ENCODE measurements at regions not wholly inside any gene's neighbourhood (a gene's known extent, or its start where the extent isn't known, plus 50 kb on each side); places are given as distances from the start of the nearest gene placed in this dataset.

- Histone ChIP-seq H3K9me1 (replicated peaks; ENCODE audit: control insufficient read depth, extremely low read depth, insufficient read depth, low read length) (no peaks in the 10 kb centered on the region), H3K4me2 (ENCODE audit: insufficient read depth, low read length) (no peak overlapping the region), H3K9ac (replicated peaks; ENCODE audit: extremely low read depth, insufficient read depth, low read length) (no peak overlapping the region), H3K79me2 (ENCODE audit: control insufficient read depth, insufficient read depth, low read length) (no peaks in the 10 kb centered on the region), H2AFZ (ENCODE audit: low read depth, low read length) (no peak overlapping the region), H3K4me3 (replicated peaks in 1 of 3; ENCODE audit: insufficient read depth in 1 of 3, low read depth in 1 of 3, low read length in 3 of 3) (no peak overlapping the region), H3K4me1 (ENCODE audit: control insufficient read depth, extremely low read depth, insufficient read depth, low read length) (no peaks in the 10 kb centered on the region), H3K36me3 (ENCODE audit: control insufficient read depth in 2 of 2, extremely low read depth in 1 of 2, insufficient read depth in 2 of 2, low read length in 2 of 2) (no peaks in the 10 kb centered on the region), H3K27me3 (ENCODE audit: control insufficient read depth in 2 of 2, insufficient read depth in 2 of 2, low read length in 2 of 2) (no peaks in the 10 kb centered on the region), H3K27ac (ENCODE audit: insufficient read depth, low read depth, low read length) (no peak overlapping the region), H4K20me1 (replicated peaks; ENCODE audit: control insufficient read depth, extremely low read depth, insufficient read depth, low read length) (no peaks in the 10 kb centered on the region), H3K9me3 (replicated peaks; ENCODE audit: control insufficient read depth, insufficient read depth, low read length) (no peaks in the 10 kb centered on the region)
- intact Hi-C loops (cut with micrococcal nuclease) (no loop called here), dilution Hi-C loops (cut with MboI; ENCODE audit: extremely low pct_ligation_motif_present, low sequenced_read_pairs) (no loop called here)
- no TSS peak for BruUV-seq (replicated peaks)
- ChIA-PET POLR2A (no interaction called here), CTCF (interaction anchor here (1.0 kb wide), 1 partner anchor 10 kb away, joined by 3 read pairs; no protein-coding TSS in a partner anchor)
- TF ChIP-seq JUN (IDR thresholded peaks at IDR 0.05; ENCODE audit: borderline replicate concordance, insufficient read depth, insufficient read length, low read depth) (no peak), GATA2 (IDR thresholded peaks at IDR 0.05; ENCODE audit: insufficient read depth, insufficient read length, low read depth, low read length) (no peak), MAX (IDR thresholded peaks at IDR 0.05; ENCODE audit: insufficient read depth, insufficient read length) (no peak), EZH2 (IDR thresholded peaks at IDR 0.05; ENCODE audit: borderline replicate concordance, low read depth, low read length, severe bottlenecking) (no peak)
- FAIRE-seq = no peak
- DNase-seq (ENCODE audit: low read depth, low spot score) = no peak
These were observed 181.7 kb downstream of the LTN1 start for GRCh38 chr21:28810826-28811524.

DNA sequence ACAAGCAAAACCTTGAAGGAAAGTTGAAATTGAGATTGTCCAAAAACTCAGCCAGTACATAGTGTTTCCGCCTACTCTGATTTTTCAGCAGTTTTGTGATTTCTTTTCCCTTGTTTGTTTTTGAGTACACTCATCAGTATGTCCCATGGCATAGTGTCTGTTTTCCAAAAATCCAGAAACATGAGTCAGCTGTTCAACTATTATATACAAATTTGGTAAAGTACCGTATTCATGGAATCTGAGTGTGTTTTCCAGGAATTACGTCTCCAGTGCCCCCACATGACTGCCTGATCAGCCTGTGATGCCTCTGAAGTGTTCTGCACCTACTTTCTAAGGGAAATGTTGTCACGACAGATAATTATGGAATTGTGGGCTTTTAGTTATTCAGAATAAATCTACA, 186.8 kb downstream of the LTN1 start:
- H3K4me1 ChIP-seq (ENCODE audit: control insufficient read depth, extremely low read depth, insufficient read depth, low read length) = no peaks in the 10 kb centered on the region
- H3K9me3 ChIP-seq (replicated peaks; ENCODE audit: control insufficient read depth, insufficient read depth, low read length) = no peaks in the 10 kb centered on the region
- dilution Hi-C loops (cut with MboI; ENCODE audit: extremely low pct_ligation_motif_present, low sequenced_read_pairs) = no loop called here
- no peaks in the 10 kb centered on the region for H4K20me1 ChIP-seq (replicated peaks; ENCODE audit: control insufficient read depth, extremely low read depth, insufficient read depth, low read length)
- H3K36me3 ChIP-seq (ENCODE audit: control insufficient read depth in 2 of 2, extremely low read depth in 1 of 2, insufficient read depth in 2 of 2, low read length in 2 of 2) = no peaks in the 10 kb centered on the region
- H2AFZ ChIP-seq (ENCODE audit: low read depth, low read length) = no peak overlapping the region
- no TSS peak for BruUV-seq (replicated peaks)
- CTCF ChIA-PET = interaction anchor here (1.5 kb wide), 1 partner anchor 14 kb away, joined by 3 read pairs; no protein-coding TSS in a partner anchor
- POLR2A ChIA-PET = no interaction called here
- no peaks in the 10 kb centered on the region for H3K27me3 ChIP-seq (ENCODE audit: control insufficient read depth in 2 of 2, insufficient read depth in 2 of 2, low read length in 2 of 2)
- peak; percentile 57 for FAIRE-seq
- H3K4me2 ChIP-seq (ENCODE audit: insufficient read depth, low read length) = no peak overlapping the region
- intact Hi-C loops (cut with micrococcal nuclease) = no loop called here
- TF ChIP-seq POLR2A (IDR thresholded peaks at IDR 0.05; ENCODE audit: low read depth, low read length) (no peak), MAX (IDR thresholded peaks at IDR 0.05; ENCODE audit: insufficient read depth, insufficient read length) (no peak), POLR2AphosphoS5 (IDR thresholded peaks at IDR 0.05; ENCODE audit: insufficient read depth, low read depth, low read length) (no peak), CTCF (IDR thresholded peaks at IDR 0.05; ENCODE audit: extremely low read depth in 1 of 2, insufficient read depth in 1 of 2, low read depth in 1 of 2, low read length in 2 of 2) (no peak), MYC (IDR thresholded peaks at IDR 0.05; ENCODE audit: low read depth, low read length) (no peak), GATA2 (IDR thresholded peaks at IDR 0.05; ENCODE audit: insufficient read depth, insufficient read length, low read depth, low read length) (no peak), JUN (IDR thresholded peaks at IDR 0.05; ENCODE audit: borderline replicate concordance, insufficient read depth, insufficient read length, low read depth) (no peak), FOS (IDR thresholded peaks at IDR 0.05; ENCODE audit: borderline replicate concordance, insufficient read depth, low read length) (no peak), EZH2 (IDR thresholded peaks at IDR 0.05; ENCODE audit: borderline replicate concordance, low read depth, low read length, severe bottlenecking) (no peak)
- no peak for DNase-seq (ENCODE audit: low read depth, low spot score)
- no peaks in the 10 kb centered on the region for H3K9me1 ChIP-seq (replicated peaks; ENCODE audit: control insufficient read depth, extremely low read depth, insufficient read depth, low read length)
- H3K27ac ChIP-seq (ENCODE audit: insufficient read depth, low read depth, low read length) = no peak overlapping the region
- no peaks in the 10 kb centered on the region for H3K79me2 ChIP-seq (ENCODE audit: control insufficient read depth, insufficient read depth, low read length)
- no peak overlapping the region for H3K4me3 ChIP-seq (replicated peaks in 1 of 3; ENCODE audit: insufficient read depth in 1 of 3, low read depth in 1 of 3, low read length in 3 of 3)
- H3K9ac ChIP-seq (replicated peaks; ENCODE audit: extremely low read depth, insufficient read depth, low read length) = no peak overlapping the region
